NCI-H146 treated with DMSO at 0.1 percent for 48 hours (cell line): ENCODE measurements at regions not wholly inside any gene's neighbourhood (a gene's known extent, or its start where the extent isn't known, plus 50 kb on each side); places are given as distances from the start of the nearest gene placed in this dataset.

Experiments
- DNase-seq: peaks from one replicate; lab custom pipeline; 2025; ENCODE audit not compliant: unreplicated experiment; lab: John Stamatoyannopoulos, UW

GRCh38 chr2:19140463-19141208 is 217.8 kb downstream of the OSR1 start:
- DNase-seq, result no peak

DNA sequence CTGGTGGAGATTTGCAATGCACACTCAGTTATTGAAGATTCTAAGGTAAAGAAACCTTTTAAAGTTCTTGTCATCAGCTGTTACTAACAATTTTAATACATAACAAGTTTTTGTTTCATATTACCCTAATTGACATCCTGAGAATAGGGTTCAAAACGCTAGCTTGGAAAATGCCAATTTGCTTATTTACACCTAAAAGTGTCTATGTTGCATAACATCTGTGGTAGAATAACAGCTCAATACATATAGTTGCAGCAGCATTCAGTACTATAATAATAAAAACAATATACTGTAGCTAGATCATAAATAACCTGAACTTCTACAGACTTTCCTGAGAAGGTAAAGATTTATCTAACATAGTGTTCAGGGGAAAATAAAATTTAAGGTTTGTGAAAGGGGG is 219.0 kb downstream of the OSR1 start:
- DNase-seq, result no peak

- DNase-seq, result no peak
Measured at GRCh38 chr2:19138264-19138825, 220.1 kb downstream of the OSR1 start.

DNA sequence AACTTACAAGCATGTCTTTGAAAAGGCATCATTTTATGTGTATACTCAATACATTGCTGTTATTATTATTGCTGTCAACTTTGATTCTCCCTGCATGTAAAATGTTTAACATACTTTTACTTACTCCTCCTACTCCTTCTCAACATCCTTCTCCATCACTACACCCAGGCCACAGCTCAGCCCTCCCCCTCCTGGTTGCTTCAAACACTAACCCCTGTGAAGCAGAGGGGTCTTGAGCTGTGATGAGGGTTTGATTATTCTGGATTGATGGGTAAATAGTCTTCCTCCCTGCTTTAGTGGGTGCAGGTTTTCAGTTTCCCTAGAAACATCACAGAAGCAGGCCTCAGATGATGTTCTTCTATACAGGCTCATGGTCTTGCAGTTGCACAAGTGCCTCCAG is 221.0 kb downstream of the OSR1 start:
- no peak for DNase-seq

- DNase-seq, result no peak
Measured at GRCh38 chr2:19132967-19133366, 225.5 kb downstream of the OSR1 start.

- no peak for DNase-seq
Measured at GRCh38 chr2:19131871-19132270, 226.6 kb downstream of the OSR1 start.

GRCh38 chr2:19128148-19128547 is 230.3 kb downstream of the OSR1 start:
- DNase-seq, result no peak

- no peak for DNase-seq
Measured at GRCh38 chr2:19127616-19128015, 230.8 kb downstream of the OSR1 start.

- no peak for DNase-seq
Measured at GRCh38 chr2:19125901-19126680, 232.3 kb downstream of the OSR1 start.

- no peak for DNase-seq
Measured at GRCh38 chr2:19124135-19124534, 234.3 kb downstream of the OSR1 start.

GRCh38 chr2:19123556-19123955 is 234.9 kb downstream of the OSR1 start:
- DNase-seq, result no peak

- DNase-seq, result no peak
Measured at GRCh38 chr2:19122220-19122619, 236.2 kb downstream of the OSR1 start.

GRCh38 chr2:19120941-19121750 is 237.3 kb downstream of the OSR1 start:
- no peak for DNase-seq

- DNase-seq, result no peak
Measured at GRCh38 chr2:19120181-19120580, 238.2 kb downstream of the OSR1 start.

GRCh38 chr2:19119326-19120001 is 239.0 kb downstream of the OSR1 start:
- no peak for DNase-seq

GRCh38 chr2:19116918-19117317 is 241.5 kb downstream of the OSR1 start:
- DNase-seq, result no peak

GRCh38 chr2:19114754-19115231 is 243.6 kb downstream of the OSR1 start:
- no peak for DNase-seq

DNA sequence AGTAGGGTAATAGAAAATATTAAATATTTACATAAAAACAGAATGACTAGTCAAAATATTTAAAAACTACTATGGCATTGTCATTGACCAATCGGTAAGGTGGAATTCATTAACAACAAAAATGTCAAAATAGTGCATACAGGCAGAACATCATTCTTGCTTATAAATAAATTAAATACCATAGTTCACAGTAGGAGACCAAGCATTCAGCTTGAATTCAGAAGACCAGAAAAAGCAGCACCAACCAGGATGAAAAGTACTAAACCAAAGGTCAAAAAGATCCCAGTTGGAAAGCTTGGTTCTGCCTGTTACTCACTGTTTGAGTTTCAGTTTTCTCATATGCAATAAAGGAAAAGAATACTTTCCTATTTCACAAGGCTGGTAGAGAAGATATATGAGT is 244.3 kb downstream of the OSR1 start:
- no peak for DNase-seq

DNA sequence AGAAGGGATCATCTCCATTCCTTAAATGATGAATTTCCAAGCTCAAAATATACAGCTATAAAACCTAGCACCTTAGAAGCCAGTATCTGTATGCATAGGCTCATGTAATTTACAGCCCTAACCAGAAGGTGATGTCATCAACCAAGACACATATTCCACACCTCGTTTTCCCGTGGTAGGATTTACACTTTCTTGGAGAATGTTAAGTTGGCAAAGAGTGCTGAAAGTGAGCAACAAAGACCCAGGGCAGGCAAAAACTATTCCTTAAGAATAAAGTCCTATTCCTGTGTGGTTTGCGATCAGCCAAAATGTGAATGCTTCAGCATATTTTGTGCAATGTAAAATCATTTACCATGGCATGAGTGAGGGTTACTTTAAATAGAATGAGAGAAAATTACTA is 247.1 kb downstream of the OSR1 start:
- no peak for DNase-seq

DNA sequence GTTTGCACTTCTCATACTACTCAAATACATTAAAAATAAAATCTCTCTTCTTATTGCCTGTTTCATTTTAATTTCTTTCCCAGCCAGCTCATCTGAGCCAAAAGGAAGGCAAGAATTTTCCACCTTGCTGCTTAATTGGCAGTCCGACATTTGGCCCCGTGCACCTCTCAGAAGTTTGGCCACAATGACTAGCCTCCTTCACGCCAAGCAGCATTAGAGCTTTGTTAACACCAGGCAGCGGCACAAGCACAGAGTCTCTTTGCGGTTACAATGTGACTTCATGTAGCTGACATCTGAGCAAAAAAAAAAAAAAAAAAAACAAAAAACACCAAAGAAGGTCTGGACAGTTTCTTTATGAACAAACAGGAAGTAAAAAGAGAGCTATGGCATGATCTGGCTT is 248.9 kb downstream of the OSR1 start:
- DNase-seq, result no peak

DNA sequence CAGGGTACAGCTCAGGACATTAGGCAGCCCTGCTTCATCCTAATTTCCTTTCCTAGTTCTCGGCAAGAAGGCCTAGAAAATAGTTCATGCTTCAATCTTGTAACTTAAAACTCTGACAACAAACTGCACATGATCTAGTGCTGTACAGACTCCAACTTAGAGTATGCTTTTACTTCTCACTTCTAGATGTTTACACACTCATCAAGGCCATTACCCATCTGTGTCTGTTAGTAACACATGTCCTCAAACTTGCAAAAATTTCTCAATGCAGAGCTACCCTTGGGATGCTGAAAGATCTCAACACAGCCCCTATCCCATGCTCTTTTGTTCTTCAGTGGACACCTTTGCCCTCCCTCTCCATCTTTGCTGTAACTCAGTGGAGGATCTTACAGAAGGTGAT is 252.0 kb downstream of the OSR1 start:
- no peak for DNase-seq
